ENCODE measurements at regions not wholly inside any gene's neighbourhood (a gene's known extent, or its start where the extent isn't known, plus 50 kb on each side); places are given as distances from the start of the nearest gene placed in this dataset.
A peak's percentile ranks its signal among the peaks of the same experiment; 100 is the strongest.

GRCh38 chr4:163680386-163681098 is 186.1 kb downstream of the TMA16 start:
- H3K27ac Mint-ChIP-seq, result no peak overlapping the region
- no peaks in the 10 kb centered on the region for H3K4me1 Mint-ChIP-seq
- H3K36me3 Mint-ChIP-seq (ENCODE audit: low read depth), result no peaks in the 10 kb centered on the region
- H3K27me3 Mint-ChIP-seq (ENCODE audit: low read depth), result no peaks in the 10 kb centered on the region
- TF ChIP-seq CTCF (IDR thresholded peaks at IDR 0.05; ENCODE audit: unreplicated experiment in 3 of 3), result no peak
- no peaks in the 10 kb centered on the region for H3K9me3 Mint-ChIP-seq
- H3K4me3 Mint-ChIP-seq, result no peak overlapping the region

- no peaks in the 10 kb centered on the region for H3K4me1 Mint-ChIP-seq
- H3K27ac Mint-ChIP-seq, result no peak overlapping the region
- TF ChIP-seq CTCF (IDR thresholded peaks at IDR 0.05; ENCODE audit: unreplicated experiment in 3 of 3), result peak; percentile 32 to 57 (median 41)
- no peak overlapping the region for H3K4me3 Mint-ChIP-seq
- no peaks in the 10 kb centered on the region for H3K36me3 Mint-ChIP-seq (ENCODE audit: low read depth)
- no peaks in the 10 kb centered on the region for H3K27me3 Mint-ChIP-seq (ENCODE audit: low read depth)
- no peaks in the 10 kb centered on the region for H3K9me3 Mint-ChIP-seq
These were observed 186.8 kb downstream of the TMA16 start for GRCh38 chr4:163681208-163681821.

- Mint-ChIP-seq H3K4me3 (no peak overlapping the region), H3K9me3 (no peaks in the 10 kb centered on the region), H3K27ac (no peak overlapping the region), H3K36me3 (ENCODE audit: low read depth) (no peaks in the 10 kb centered on the region), H3K4me1 (no peaks in the 10 kb centered on the region), H3K27me3 (ENCODE audit: low read depth) (no peaks in the 10 kb centered on the region)
- no peak for TF ChIP-seq CTCF (IDR thresholded peaks at IDR 0.05; ENCODE audit: unreplicated experiment in 3 of 3)
These were observed 194.4 kb downstream of the TMA16 start for GRCh38 chr4:163688856-163689255.

GRCh38 chr4:163693211-163693610 is 198.7 kb downstream of the TMA16 start:
- no peak overlapping the region for H3K4me3 Mint-ChIP-seq
- no peak for TF ChIP-seq CTCF (IDR thresholded peaks at IDR 0.05; ENCODE audit: unreplicated experiment in 3 of 3)
- H3K4me1 Mint-ChIP-seq, result no peaks in the 10 kb centered on the region
- H3K36me3 Mint-ChIP-seq (ENCODE audit: low read depth), result no peaks in the 10 kb centered on the region
- no peaks in the 10 kb centered on the region for H3K9me3 Mint-ChIP-seq
- no peaks in the 10 kb centered on the region for H3K27me3 Mint-ChIP-seq (ENCODE audit: low read depth)
- H3K27ac Mint-ChIP-seq, result no peak overlapping the region

- Mint-ChIP-seq H3K4me3 (no peak overlapping the region), H3K27me3 (ENCODE audit: low read depth) (no peaks in the 10 kb centered on the region), H3K27ac (no peak overlapping the region)
These were observed 199.3 kb downstream of the TMA16 start for GRCh38 chr4:163693776-163694175.

More at GRCh38 chr4:163693776-163694175, 199.3 kb downstream of the TMA16 start:
- no peaks in the 10 kb centered on the region for H3K9me3 Mint-ChIP-seq
- H3K4me1 Mint-ChIP-seq, result no peaks in the 10 kb centered on the region
- no peak for TF ChIP-seq CTCF (IDR thresholded peaks at IDR 0.05; ENCODE audit: unreplicated experiment in 3 of 3)
- H3K36me3 Mint-ChIP-seq (ENCODE audit: low read depth), result no peaks in the 10 kb centered on the region

Measured in nephron (organoid).